Neural progenitor cell (in vitro differentiated cells): ENCODE measurements at regions not wholly inside any gene's neighbourhood (a gene's known extent, or its start where the extent isn't known, plus 50 kb on each side); places are given as distances from the start of the nearest gene placed in this dataset.

ENCODE experiments used
- DNase-seq: peaks from one replicate; pipeline ENCODE4 v3.0.0-alpha.2; 2016; ENCODE audit warnings: low spot score
- H2AFZ ChIP-seq: fragments of 200-600 bp; sonication (generic); replicated peaks from 2 replicates; pipeline ENCODE4 v1.6.1; 2016; ENCODE audit warnings: antibody characterized with exemption
- H3F3A ChIP-seq: fragments of 200-600 bp; sonication (generic); 2 replicates; pipeline ENCODE4 v1.6.1; 2016; ENCODE audit warnings: antibody characterized with exemption, low read depth
- H3K27ac ChIP-seq: fragments of 200-600 bp; sonication (generic); 2 replicates; pipeline ENCODE4 v1.5.1; 2016; ENCODE audit warnings: mild to moderate bottlenecking
- H3K27me3 ChIP-seq: fragments of 200-600 bp; sonication (generic); 2 replicates; pipeline ENCODE4 v1.6.1; 2016; ENCODE audit warnings: mild to moderate bottlenecking, moderate library complexity
- H3K36me3 ChIP-seq: fragments of 200-600 bp; sonication (generic); 2 replicates; pipeline ENCODE4 v1.5.1; 2016
- H3K4me1 ChIP-seq: fragments of 200-600 bp; sonication (generic); 2 replicates; pipeline ENCODE4 v1.6.1; 2016; ENCODE audit warnings: mixed run types
- H3K4me2 ChIP-seq: fragments of 200-600 bp; sonication (generic); 2 replicates; pipeline ENCODE4 v1.6.1; 2016
- H3K4me3 ChIP-seq: fragments of 200-600 bp; sonication (generic); 2 replicates; pipeline ENCODE4 v1.5.1; 2016
- H3K79me2 ChIP-seq: fragments of 200-600 bp; sonication (generic); 2 replicates; pipeline ENCODE4 v1.6.1; 2016; ENCODE audit warnings: low read depth
- H3K9ac ChIP-seq: fragments of 200-600 bp; sonication (generic); 2 replicates; pipeline ENCODE4 v1.6.1; 2016
- H3K9me3 ChIP-seq: fragments of 200-600 bp; sonication (generic); 2 replicates; pipeline ENCODE4 v1.5.1; 2016; ENCODE audit warnings: low read depth
- H4K20me1 ChIP-seq: fragments of 200-600 bp; sonication (generic); 2 replicates; pipeline ENCODE4 v1.6.1; 2016; ENCODE audit warnings: low read depth
- H3K27ac Mint-ChIP-seq: 3 replicates; pipeline ENCODE4 v1.8.0; 2021; ENCODE audit warnings: mixed read lengths
- H3K27me3 Mint-ChIP-seq: 2 replicates; pipeline ENCODE4 v1.8.0; 2022; ENCODE audit warnings: low read depth, mild to moderate bottlenecking, inconsistent platforms, moderate library complexity, mixed read lengths; ENCODE audit not compliant: insufficient read depth
- H3K36me3 Mint-ChIP-seq: 3 replicates; pipeline ENCODE4 v1.8.0; 2021; ENCODE audit warnings: mixed read lengths
- H3K4me1 Mint-ChIP-seq: 3 replicates; pipeline ENCODE4 v1.8.0; 2021; ENCODE audit warnings: mixed read lengths
- H3K4me3 Mint-ChIP-seq: 3 replicates; pipeline ENCODE4 v1.8.0; 2021; ENCODE audit warnings: mild to moderate bottlenecking, moderate library complexity, mixed read lengths
- H3K9me3 Mint-ChIP-seq: 3 replicates; pipeline ENCODE4 v1.8.0; 2020; ENCODE audit warnings: mixed read lengths
- CTCF ChIP-seq: fragments of 200-600 bp; sonication (generic); IDR thresholded peaks from 2 replicates; pipeline ENCODE4 v1.5.1; 2017; ENCODE audit warnings: antibody characterized with exemption, mild to moderate bottlenecking
- EZH2 ChIP-seq: fragments of 200-600 bp; sonication (generic); IDR thresholded peaks from 2 replicates; pipeline ENCODE4 v1.6.1; 2017; ENCODE audit warnings: antibody characterized with exemption, mild to moderate bottlenecking, moderate library complexity
- EZH2phosphoT487 ChIP-seq: fragments of 200-600 bp; sonication (generic); IDR thresholded peaks from 2 replicates; pipeline ENCODE4 v1.6.1; 2017; ENCODE audit warnings: antibody characterized with exemption

- H3K4me1 Mint-ChIP-seq = no peaks in the 10 kb centered on the region
- no peak overlapping the region for H3K4me2 ChIP-seq
- H3K4me1 ChIP-seq = no peaks in the 10 kb centered on the region
- no peak overlapping the region for H3K27ac Mint-ChIP-seq
- no peak for TF ChIP-seq EZH2phosphoT487
- no peak for TF ChIP-seq CTCF
- TF ChIP-seq EZH2 = no peak
- no peak overlapping the region for H3K4me3 Mint-ChIP-seq
- H2AFZ ChIP-seq = no peak overlapping the region
- no peaks in the 10 kb centered on the region for H3K9me3 ChIP-seq
- H3K27me3 Mint-ChIP-seq = no peaks in the 10 kb centered on the region
- no peak overlapping the region for H3K9ac ChIP-seq
- no peaks in the 10 kb centered on the region for H3K79me2 ChIP-seq
- H3K9me3 Mint-ChIP-seq = no peaks in the 10 kb centered on the region
- H4K20me1 ChIP-seq = no peaks in the 10 kb centered on the region
- H3K4me3 ChIP-seq = no peak overlapping the region
- no peaks in the 10 kb centered on the region for H3F3A ChIP-seq
- no peak for DNase-seq
- H3K36me3 ChIP-seq = no peaks in the 10 kb centered on the region
- no peak overlapping the region for H3K27ac ChIP-seq
- no peaks in the 10 kb centered on the region for H3K36me3 Mint-ChIP-seq
- H3K27me3 ChIP-seq = no peaks in the 10 kb centered on the region
These were observed 1059.3 kb downstream of the SLITRK1 start for GRCh38 chr13:82822935-82823334.

GRCh38 chr13:82817133-82817532 is 1065.1 kb downstream of the SLITRK1 start:
- H3K4me3 ChIP-seq = no peak overlapping the region
- H3K27ac ChIP-seq = no peak overlapping the region
- no peaks in the 10 kb centered on the region for H3K79me2 ChIP-seq
- TF ChIP-seq CTCF (no peak), EZH2phosphoT487 (no peak), EZH2 (no peak)
- no peaks in the 10 kb centered on the region for H3K27me3 ChIP-seq
- H3K9ac ChIP-seq = no peak overlapping the region
- Mint-ChIP-seq H3K4me3 (no peak overlapping the region), H3K9me3 (peaks cover 2% of the 10 kb centered on the region), H3K27ac (no peak overlapping the region), H3K36me3 (no peaks in the 10 kb centered on the region), H3K27me3 (no peaks in the 10 kb centered on the region), H3K4me1 (no peaks in the 10 kb centered on the region)
- no peaks in the 10 kb centered on the region for H3K36me3 ChIP-seq
- H3K4me2 ChIP-seq = no peak overlapping the region
- no peaks in the 10 kb centered on the region for H3K9me3 ChIP-seq
- H2AFZ ChIP-seq = no peak overlapping the region
- no peaks in the 10 kb centered on the region for H3F3A ChIP-seq
- no peaks in the 10 kb centered on the region for H4K20me1 ChIP-seq
- no peak for DNase-seq
- no peaks in the 10 kb centered on the region for H3K4me1 ChIP-seq

- Mint-ChIP-seq H3K4me1 (no peaks in the 10 kb centered on the region), H3K4me3 (no peak overlapping the region), H3K9me3 (peaks cover 2% of the 10 kb centered on the region), H3K36me3 (no peaks in the 10 kb centered on the region), H3K27me3 (peaks cover under 1% of the 10 kb centered on the region), H3K27ac (no peak overlapping the region)
- no peak for DNase-seq
- H3K27me3 ChIP-seq = no peaks in the 10 kb centered on the region
- TF ChIP-seq EZH2phosphoT487 (no peak), CTCF (no peak)
- H3K4me2 ChIP-seq = no peak overlapping the region
- H3K27ac ChIP-seq = no peak overlapping the region
- H4K20me1 ChIP-seq = no peaks in the 10 kb centered on the region
- H2AFZ ChIP-seq = no peak overlapping the region
- H3K9ac ChIP-seq = no peak overlapping the region
- H3K9me3 ChIP-seq = no peaks in the 10 kb centered on the region
- no peaks in the 10 kb centered on the region for H3K79me2 ChIP-seq
- no peaks in the 10 kb centered on the region for H3K36me3 ChIP-seq
- H3K4me1 ChIP-seq = no peaks in the 10 kb centered on the region
- H3F3A ChIP-seq = no peaks in the 10 kb centered on the region
- no peak overlapping the region for H3K4me3 ChIP-seq
These were observed 1066.5 kb downstream of the SLITRK1 start for GRCh38 chr13:82815791-82816190.

- no peaks in the 10 kb centered on the region for H3K27me3 ChIP-seq
- H3K4me3 ChIP-seq = no peak overlapping the region
- H4K20me1 ChIP-seq = no peaks in the 10 kb centered on the region
- no peak overlapping the region for H3K4me2 ChIP-seq
- H3K36me3 ChIP-seq = no peaks in the 10 kb centered on the region
- no peak overlapping the region for H3K27ac ChIP-seq
- Mint-ChIP-seq H3K27ac (no peak overlapping the region), H3K27me3 (no peaks in the 10 kb centered on the region), H3K4me1 (no peaks in the 10 kb centered on the region), H3K36me3 (no peaks in the 10 kb centered on the region), H3K4me3 (no peak overlapping the region), H3K9me3 (no peaks in the 10 kb centered on the region)
- no peak for DNase-seq
- no peak overlapping the region for H2AFZ ChIP-seq
- H3K9me3 ChIP-seq = no peaks in the 10 kb centered on the region
- H3K9ac ChIP-seq = no peak overlapping the region
- no peaks in the 10 kb centered on the region for H3K79me2 ChIP-seq
- H3K4me1 ChIP-seq = no peaks in the 10 kb centered on the region
- no peak for TF ChIP-seq EZH2phosphoT487
- no peaks in the 10 kb centered on the region for H3F3A ChIP-seq
These were observed 1078.9 kb downstream of the SLITRK1 start for GRCh38 chr13:82803341-82803740.
